Omental fat pad (tissue), 3 donors: ENCODE measurements at regions not wholly inside any gene's neighbourhood (a gene's known extent, or its start where the extent isn't known, plus 50 kb on each side); places are given as distances from the start of the nearest gene placed in this dataset.
"Not testable (repeated sequence)": the region's sequence is repeated elsewhere in the genome, so short reads cannot be mapped to it uniquely, and the experiment has no call there.

Experiments used
- ATAC-seq: fragments of 150-250 bp; one replicate; pipeline ENCODE4 v1.9.1; 2016; ENCODE audit warnings: mild to moderate bottlenecking, moderate library complexity; ENCODE audit not compliant: low FRiP score
- DNase-seq: peaks from one replicate; pipeline ENCODE4 v3.0.0-alpha.2; 2019; ENCODE audit warnings: low spot score
- CTCF ChIP-seq, 3 donors: fragments of 450-650 bp; IDR thresholded peaks; one replicate each; pipeline ENCODE4 v1.5.1; 2016 to 2017; ENCODE audit warnings: antibody characterized with exemption in 3 of 3, mild to moderate bottlenecking in 3 of 3, moderate library complexity in 2 of 3

- no peak for DNase-seq
- TF ChIP-seq CTCF (IDR thresholded peaks at IDR 0.05) = no peak
- ATAC-seq = no peak
Measured at GRCh38 chr16:21524068-21524751, 75.2 kb upstream of the METTL9 start.

GRCh38 chr16:21524752-21525028, 74.7 kb upstream of the METTL9 start:
- not testable (repeated sequence) for ATAC-seq, DNase-seq

- not testable (repeated sequence) for ATAC-seq, DNase-seq
Measured at GRCh38 chr16:21525029-21525895, 74.1 kb upstream of the METTL9 start.

GRCh38 chr16:21525956-21526922, 73.1 kb upstream of the METTL9 start:
- not testable (repeated sequence) for ATAC-seq, DNase-seq

- ATAC-seq (no peak), DNase-seq (no peak)
- TF ChIP-seq CTCF (IDR thresholded peaks at IDR 0.05) = no peak
Measured at GRCh38 chr16:21526923-21527807, 72.2 kb upstream of the METTL9 start.

GRCh38 chr16:21529060-21529658, 70.2 kb upstream of the METTL9 start:
- ATAC-seq, DNase-seq: not testable (repeated sequence)

GRCh38 chr16:21530729-21531383, 68.5 kb upstream of the METTL9 start:
- not testable (repeated sequence) for ATAC-seq, DNase-seq

- not testable (repeated sequence) for ATAC-seq, DNase-seq
Measured at GRCh38 chr16:21532996-21533395, 66.4 kb upstream of the METTL9 start.

- DNase-seq, ATAC-seq: not testable (repeated sequence)
Measured at GRCh38 chr16:21533474-21533873, 65.9 kb upstream of the METTL9 start.

GRCh38 chr16:21534561-21534960, 64.8 kb upstream of the METTL9 start:
- not testable (repeated sequence) for ATAC-seq, DNase-seq

GRCh38 chr16:21535201-21535600, 64.2 kb upstream of the METTL9 start:
- ATAC-seq, DNase-seq: not testable (repeated sequence)

GRCh38 chr16:21536740-21537139, 62.6 kb upstream of the METTL9 start:
- not testable (repeated sequence) for ATAC-seq, DNase-seq

- not testable (repeated sequence) for ATAC-seq, DNase-seq
Measured at GRCh38 chr16:21537598-21537997, 61.8 kb upstream of the METTL9 start.

GRCh38 chr16:21539107-21539618, 60.2 kb upstream of the METTL9 start:
- DNase-seq, ATAC-seq: not testable (repeated sequence)
